NAMALWA (cell line): ENCODE measurements at regions not wholly inside any gene's neighbourhood (a gene's known extent, or its start where the extent isn't known, plus 50 kb on each side); places are given as distances from the start of the nearest gene placed in this dataset.
A peak's percentile ranks its signal among the peaks of the same experiment; 100 is the strongest.
"Not testable (repeated sequence)": the region's sequence is repeated elsewhere in the genome, so short reads cannot be mapped to it uniquely, and the experiment has no call there.

Source experiments
- DNase-seq: peaks from one replicate; pipeline ENCODE4 v3.0.0-alpha.2; 2015; ENCODE audit warnings: low spot score

DNA sequence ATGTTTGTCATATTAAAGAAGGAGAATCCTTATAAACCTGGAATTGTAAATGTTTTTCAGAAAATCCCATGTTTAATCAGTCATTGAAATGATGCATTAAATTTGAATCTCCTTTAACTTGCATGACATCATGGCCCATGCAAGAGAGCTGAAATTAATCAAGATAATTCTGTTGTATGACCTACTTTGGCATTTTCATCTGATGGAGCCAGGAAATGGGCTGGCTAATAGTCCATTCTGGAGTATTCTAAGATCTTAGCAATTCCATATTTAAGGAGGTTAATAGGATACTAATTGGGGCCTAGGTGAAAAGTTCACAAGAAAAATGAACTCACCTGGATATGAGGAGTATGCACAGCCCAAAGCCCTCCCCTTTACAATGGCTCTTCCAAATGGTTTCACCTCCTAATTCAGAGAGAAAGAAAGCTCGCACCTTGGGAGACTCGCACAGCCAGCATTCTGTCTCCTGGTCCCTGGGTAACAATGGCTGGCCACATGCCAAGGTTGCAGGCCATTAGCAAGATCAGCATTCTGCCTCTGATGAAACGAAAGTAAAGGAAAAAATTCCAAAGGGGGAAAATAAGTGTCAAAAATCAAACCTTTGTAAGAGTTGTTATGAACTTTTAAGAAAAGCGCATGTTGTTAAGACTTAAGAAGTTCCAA lies 786.4 kb downstream of the MCTP2 start:
- no peak for DNase-seq

DNA sequence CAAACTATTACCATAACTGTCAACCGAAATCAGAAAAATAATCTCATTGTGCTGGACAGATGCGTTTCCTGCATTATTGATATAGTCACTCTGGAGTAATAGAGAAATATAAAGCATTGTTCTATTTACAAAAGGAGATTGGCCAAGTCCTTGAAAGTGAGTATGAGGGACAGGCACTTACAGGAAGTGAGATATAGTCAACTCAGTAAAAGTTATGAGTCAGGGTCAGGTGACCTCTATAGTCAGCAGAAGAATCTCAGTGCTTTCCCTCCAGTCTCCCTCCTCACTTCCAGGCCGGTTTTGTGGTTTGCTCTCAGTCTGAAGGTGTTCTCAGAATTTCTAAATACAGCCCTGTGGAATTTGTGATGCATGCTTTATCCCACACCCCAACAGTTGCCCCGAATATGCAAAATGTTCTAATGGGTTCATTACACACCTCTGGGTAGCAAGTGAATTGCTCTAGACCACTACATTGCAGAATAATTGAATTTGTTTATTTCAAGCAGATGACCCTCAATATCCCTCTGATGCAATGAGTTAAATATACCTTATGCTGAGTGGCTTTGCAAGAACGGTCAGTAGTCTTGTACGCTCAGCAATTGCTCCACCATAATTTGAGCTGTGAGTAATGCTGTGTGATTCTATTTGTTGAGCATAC lies 787.7 kb downstream of the MCTP2 start:
- DNase-seq, result no peak

DNA sequence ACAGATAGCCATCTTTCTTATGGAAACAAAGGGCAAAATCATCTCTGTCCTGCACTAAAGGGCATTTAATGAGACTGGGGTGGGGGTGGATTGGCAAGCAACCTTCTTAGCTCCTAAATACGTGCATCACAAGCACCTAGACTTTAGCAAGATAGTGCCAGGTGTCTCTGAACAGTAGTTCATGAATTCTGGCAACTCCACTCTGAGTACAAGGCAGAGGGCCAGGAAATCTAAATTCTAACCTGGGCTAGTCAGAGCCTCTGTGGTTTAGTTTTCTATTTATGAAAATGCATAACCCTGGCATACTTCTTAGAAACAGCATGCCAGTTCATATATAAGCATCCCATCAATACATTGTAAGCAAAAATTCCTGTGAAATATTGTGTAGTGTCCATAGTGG lies 788.5 kb downstream of the MCTP2 start:
- DNase-seq, result no peak

GRCh38 chr15:95021816-95022215 lies 790.5 kb downstream of the MCTP2 start:
- DNase-seq, result no peak

DNA sequence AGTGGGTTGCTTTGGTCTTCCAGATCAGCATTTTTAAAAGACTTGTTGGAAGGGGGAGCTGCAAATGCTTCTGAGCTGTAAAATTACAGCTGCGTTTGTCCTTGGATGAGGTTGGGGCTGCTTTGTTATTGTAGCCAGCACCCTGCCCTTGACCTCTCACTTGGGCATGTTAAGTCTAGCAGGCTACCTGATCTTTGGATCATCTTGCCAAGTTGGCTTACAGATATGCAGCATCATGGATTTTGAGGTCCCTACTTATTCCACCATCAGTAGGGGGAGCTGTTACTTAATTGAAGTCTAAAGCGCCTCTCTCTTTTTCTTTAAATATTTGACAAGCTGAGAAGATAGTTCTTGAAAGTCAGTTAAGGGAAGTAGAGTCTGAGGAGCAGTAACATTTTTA lies 793.0 kb downstream of the MCTP2 start:
- DNase-seq, result peak; percentile 51

DNA sequence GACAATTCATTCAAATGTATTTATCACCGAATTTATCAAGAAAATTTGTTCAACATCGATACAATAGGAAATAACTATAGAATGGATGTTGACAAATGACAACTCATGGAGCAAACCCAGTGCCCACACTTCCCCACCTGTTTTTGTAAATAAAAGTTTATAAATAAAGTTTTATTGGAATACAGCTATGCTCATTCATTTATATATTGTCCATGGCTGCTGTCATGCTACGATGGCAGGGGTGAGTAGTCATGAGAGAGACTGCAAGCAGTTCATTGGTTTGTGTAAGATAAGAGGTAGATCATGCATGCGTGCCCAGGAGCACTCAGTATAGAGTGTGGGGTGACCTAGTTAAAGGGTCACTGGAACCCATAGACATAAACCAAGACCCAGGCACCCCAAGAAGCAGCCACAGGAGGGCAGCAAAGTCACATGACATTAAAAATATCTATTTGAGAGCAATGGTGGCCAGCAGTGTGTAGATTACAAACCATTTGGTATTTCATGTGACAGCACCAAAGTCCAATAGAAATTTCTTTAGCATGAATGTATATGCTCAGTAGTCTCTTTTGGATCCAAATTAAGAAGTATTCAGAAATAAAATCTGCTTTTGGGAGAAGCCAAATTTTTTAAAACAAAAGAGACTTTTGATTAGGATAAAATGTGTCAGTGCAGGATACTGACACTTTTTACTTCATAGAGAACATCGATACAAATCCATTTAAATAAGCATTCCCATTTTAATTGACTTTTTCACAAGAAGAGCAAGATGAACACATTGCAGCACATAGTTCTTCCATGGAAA lies 794.8 kb downstream of the MCTP2 start:
- peak; percentile 70 for DNase-seq

DNA sequence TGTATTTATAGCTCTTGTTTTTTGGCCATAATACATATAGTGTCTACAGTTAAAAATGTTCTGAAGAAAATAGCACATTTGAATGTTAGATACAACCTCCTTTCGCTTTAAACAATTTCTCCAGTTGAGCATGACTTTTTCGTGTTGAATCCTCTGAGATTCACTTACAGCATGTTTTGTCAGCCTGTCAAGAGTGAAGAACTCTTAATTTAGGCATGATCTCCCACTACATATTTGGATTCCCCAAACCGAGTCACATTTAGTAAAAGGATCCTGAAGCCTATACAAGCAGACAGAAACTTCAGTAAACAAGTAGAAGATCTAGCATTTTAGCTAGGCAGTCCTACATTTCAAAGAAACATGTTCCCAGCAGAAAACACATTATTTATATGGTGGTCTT lies 796.6 kb downstream of the MCTP2 start:
- DNase-seq, result no peak

- DNase-seq, result no peak
These were observed 800.8 kb downstream of the MCTP2 start for GRCh38 chr15:95032156-95032555.

- DNase-seq, result no peak
These were observed 803.7 kb downstream of the MCTP2 start for GRCh38 chr15:95035106-95035505.

GRCh38 chr15:95041297-95041696 lies 809.9 kb downstream of the MCTP2 start:
- no peak for DNase-seq

DNA sequence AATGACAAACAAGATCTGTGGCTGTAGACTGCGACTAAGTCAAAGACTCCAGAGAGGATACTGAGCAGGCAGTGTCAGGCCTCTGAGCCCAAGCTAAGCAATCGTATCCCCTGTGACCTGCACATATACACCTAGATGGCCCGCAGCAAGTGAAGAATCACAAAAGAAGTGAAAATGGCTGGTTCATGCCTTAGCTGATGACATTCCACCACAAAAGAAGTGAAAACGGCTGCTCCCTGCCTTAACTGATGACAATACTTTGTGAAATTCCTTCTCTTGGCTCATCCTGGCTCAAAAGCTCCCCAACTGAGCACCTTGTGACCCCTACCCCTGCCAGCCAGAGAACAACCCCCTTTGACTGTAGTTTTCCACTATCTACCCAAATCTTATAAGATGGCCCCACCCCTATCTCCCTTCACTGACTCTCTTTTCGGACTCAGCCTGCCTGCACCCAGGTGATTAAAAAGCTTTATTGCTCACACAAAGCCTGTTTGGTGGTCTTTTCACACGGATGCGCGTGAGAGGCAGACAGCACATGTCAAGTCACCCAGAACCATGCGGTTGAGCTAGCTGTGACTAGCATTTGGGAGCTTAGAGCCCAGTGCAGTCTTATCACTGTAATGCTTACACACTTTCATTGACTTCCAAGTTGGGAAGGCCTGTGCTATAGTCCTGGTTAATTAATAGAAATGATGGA lies 812.0 kb downstream of the MCTP2 start:
- DNase-seq, result not testable (repeated sequence)

DNA sequence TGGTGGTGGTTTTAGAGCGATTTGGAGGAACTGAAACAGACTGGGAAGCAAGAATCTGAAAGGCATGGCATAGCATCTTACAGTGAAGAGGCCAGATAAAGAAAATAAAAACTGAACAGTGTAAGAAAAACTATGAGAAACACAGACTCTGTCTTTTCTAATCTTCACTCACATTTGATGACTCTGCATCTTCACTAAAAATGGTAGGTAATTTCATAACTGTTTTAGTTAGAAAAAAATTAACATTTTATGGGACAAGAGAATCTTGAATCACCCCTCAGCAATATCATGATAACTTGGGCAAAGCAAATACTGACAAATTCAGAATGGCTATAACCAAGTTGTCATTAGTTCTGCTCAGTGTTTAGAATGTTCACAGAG lies 812.6 kb downstream of the MCTP2 start:
- DNase-seq, result no peak

DNA sequence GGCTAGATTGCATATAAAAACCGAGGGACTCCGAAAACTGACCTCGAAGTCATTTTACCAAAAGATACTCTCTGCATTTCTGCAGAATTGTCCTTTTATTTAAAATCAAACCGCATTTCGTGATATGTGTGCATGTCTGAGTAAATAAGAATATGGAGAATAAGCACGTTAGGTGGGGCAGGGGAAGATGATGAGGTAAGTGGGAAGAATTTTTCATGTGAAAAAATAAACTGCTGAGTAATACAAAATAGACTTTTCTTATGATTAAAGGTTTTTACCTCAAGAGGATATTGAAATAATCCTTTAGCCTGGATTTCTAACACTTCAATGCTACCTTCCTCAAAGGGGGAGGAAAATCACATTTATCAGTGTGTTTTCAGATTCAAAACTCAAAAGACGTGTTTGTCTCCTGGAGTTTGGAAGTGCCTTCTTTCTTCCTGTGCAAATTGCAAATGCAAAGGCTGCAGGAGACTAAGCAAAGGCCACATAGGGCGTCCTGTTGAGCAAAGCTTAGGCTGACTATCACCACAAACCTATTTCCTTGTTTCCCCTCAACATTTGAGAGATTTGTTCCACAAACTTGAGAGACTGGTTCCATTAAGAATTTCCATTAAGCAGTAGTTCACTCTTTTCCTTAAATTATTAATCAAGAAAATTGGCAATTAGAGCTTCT lies 813.5 kb downstream of the MCTP2 start:
- no peak for DNase-seq

DNA sequence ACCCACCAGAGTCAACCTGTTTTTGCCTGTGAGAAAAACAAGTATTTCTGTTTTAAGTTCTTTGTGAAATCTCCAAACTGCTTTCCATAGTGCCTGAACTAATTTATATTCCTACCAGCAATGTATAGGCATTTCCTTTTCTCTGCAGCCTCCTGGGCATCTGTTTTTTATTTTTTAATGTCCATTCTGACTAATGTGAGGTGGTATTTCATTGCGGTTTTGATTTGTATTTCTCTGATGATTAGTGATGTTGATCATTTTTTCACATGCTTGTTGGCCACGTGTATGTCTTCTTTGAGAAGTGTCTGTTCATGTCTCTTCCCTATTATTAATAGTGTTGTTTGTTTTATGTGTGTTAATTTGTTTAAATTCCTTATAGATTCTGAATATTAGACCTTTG lies 820.5 kb downstream of the MCTP2 start:
- DNase-seq, result no peak

GRCh38 chr15:95059346-95059905 lies 828.1 kb downstream of the MCTP2 start:
- no peak for DNase-seq

GRCh38 chr15:95068701-95069521 lies 837.5 kb downstream of the MCTP2 start:
- no peak for DNase-seq

GRCh38 chr15:95075792-95076677 lies 844.7 kb downstream of the MCTP2 start:
- no peak for DNase-seq

- no peak for DNase-seq
These were observed 845.3 kb downstream of the MCTP2 start for GRCh38 chr15:95076678-95076990.

GRCh38 chr15:95078003-95078402 lies 846.6 kb downstream of the MCTP2 start:
- DNase-seq, result no peak

GRCh38 chr15:95080228-95080627 lies 848.9 kb downstream of the MCTP2 start:
- DNase-seq, result not testable (repeated sequence)
